ENCODE measurements at regions not wholly inside any gene's neighbourhood (a gene's known extent, or its start where the extent isn't known, plus 50 kb on each side); places are given as distances from the start of the nearest gene placed in this dataset.
"Not testable (repeated sequence)": the region's sequence is repeated elsewhere in the genome, so short reads cannot be mapped to it uniquely, and the experiment has no call there.

GRCh38 chr18:33853187-33853586, 275.2 kb downstream of the ASXL3 start:
- no peak for DNase-seq

DNA sequence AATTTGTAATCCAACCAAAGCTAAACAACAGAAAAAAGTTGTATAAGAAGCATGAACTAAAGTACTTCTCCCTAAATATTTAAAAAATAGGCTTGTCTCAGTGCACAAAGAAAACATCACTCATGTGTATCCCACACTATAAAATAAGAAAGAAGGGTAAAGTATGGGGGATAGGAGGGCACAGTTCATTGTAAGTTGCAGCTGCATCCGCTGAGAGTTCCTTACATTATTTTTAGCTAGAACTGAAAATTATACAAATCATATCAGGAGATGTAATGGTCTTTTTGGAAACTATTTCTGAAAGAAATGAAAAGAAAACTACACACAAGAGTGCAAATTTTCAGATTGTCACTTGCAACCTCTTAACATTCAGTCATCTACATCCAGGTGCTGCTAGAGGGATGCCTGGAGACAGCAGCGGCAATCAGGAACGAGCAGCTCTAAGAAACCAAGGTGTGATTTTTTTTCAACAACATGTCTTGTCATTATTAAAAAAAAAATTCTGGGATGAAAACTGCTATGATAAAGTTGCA, 273.6 kb downstream of the ASXL3 start:
- no peak for DNase-seq

- no peak for DNase-seq
Measured at GRCh38 chr18:33849731-33850130, 271.7 kb downstream of the ASXL3 start.

DNA sequence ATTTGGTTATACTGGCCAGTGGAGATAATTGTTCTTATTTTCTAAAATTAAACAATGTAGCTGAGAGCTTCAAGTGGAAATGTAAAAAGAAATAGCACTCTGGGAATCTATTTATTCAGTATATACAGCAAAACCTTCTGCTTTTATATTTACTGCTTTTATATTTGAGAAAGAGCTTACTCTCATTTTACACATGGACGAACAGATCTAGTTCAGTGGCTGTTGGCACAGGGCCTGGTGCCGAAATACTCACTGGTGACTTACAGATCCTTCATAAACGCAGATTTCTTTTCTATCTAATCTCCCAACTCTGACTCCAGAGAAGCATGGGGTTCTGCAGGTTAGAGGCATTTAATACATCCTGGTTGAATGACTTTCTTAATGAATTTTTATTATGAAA, 266.2 kb downstream of the ASXL3 start:
- DNase-seq, result no peak

DNA sequence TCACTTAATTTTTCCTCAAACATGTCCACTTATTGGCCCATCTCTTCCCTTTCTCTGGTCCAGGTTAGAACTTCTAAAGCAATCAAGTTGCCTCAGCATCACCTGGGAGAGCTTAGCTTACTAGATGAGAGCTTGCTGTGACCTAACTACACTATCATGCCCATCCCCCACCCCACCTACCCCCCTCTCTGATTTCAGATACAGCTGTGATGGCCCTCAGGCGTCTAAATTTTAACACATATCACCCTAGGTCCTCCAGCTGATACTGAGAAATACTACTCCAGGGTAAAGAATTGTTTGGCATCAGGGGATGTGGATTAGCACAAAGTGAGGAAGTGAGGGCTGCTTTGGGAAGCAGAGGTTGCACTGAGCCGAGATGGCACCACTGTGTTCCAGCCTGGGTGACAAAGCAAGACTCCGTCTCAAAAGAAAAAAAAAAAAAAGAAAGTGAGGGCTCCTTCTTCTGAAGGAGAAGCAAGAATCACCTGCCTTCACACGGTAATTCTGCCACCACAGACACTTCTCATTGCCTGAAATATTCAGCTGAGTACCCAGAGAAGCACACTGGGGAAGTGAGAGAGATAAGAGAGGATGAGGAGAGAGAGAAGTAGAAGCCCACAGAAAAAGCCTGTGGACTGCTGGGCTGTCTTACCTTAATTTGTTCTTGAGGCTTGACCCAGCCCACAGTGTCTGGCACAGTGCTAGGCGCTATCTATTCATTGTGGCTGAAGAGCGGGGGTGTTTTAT, 263.4 kb downstream of the ASXL3 start:
- DNase-seq, result no peak

DNA sequence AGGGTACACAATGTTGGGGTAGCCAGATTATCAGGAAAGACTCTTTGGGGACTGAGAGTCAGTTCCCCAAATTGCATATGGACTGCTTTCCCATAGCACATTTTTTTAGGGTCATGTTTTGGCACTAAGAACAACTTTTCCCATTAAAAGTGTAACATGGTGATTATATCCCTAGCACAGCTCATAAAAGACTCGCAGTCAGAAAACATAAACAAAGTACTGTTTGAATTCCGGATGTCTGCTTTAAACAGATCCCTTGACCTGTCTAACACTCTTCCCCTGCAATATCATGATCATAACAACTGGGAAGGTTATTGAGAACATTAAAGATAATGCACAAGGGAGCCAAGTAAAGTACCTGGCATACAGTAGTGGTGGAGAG, 262.2 kb downstream of the ASXL3 start:
- DNase-seq, result no peak

DNA sequence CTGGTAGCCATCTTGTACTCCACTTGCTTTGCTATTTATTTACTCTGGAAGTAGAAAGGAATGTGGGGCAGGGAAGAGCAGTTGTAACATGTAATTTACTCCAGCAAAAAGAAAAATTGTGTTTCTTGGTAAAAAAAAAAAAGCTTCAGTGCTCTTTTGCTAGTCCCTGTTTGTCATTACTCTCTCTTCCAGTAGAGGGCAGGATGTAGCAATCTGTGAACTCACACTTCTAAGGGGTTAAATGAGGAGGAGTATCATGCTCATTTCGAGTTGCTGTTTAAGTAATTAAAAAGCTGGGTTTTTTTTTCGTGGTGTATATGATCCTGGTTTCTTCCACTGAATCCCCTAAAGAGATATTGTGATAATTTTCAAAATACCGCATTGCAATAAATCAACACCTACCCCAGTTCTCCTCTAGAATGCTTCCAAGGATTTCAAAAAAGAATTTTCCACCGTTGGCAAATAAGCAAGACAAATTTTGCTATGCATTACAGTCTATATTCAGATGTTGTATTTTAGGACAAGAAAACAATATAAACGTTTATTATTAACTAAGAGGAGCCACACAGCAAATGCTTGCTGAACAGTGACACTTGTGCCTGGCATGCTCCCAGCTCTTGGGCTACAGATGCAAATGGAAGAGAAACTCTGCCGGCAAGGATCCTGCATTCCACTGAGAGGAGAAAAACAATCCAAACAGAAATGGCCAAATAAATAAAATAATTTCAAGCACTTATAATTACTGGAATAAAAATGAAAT, 261.6 kb downstream of the ASXL3 start:
- DNase-seq, result no peak

GRCh38 chr18:33838054-33838453, 260.0 kb downstream of the ASXL3 start:
- no peak for DNase-seq

DNA sequence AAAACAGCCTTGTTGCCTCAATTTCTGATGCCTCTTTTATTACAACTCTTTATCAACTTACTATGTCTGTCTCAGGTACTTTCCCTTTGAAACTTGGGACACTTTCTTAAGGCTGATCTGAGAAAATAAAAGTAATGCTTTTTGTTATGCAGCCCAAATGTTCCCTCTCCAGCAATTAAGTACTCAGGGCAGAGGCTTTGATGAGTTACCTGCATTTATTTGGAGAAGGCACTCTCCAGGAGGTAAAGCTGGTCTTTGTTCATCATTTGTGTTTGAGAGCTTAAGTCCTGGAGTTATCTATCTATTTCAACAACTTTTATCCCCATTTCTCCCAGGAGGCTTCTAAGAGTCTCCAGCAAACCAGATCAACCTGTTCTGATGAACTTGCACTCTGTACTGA, 259.2 kb downstream of the ASXL3 start:
- no peak for DNase-seq

DNA sequence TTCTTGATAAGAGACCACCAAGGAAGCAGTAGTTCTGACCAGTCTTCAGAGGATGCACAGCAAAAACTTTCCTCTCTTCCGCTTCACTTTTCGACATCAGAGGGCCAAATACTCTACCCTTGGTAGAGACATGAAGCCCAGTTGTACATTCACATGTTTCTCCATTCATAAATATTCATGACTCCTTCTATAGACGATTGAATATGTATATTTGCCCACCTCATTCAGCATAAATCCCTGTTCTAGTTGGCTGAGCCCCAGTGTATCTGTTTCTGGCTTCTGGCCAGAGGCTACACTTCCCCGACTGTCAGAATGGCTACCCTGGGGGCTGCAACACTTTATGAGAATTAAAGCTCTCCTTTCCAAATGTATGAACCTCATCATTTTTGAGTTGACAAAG, 258.5 kb downstream of the ASXL3 start:
- no peak for DNase-seq

- DNase-seq, result no peak
Measured at GRCh38 chr18:33835419-33835818, 257.4 kb downstream of the ASXL3 start.

DNA sequence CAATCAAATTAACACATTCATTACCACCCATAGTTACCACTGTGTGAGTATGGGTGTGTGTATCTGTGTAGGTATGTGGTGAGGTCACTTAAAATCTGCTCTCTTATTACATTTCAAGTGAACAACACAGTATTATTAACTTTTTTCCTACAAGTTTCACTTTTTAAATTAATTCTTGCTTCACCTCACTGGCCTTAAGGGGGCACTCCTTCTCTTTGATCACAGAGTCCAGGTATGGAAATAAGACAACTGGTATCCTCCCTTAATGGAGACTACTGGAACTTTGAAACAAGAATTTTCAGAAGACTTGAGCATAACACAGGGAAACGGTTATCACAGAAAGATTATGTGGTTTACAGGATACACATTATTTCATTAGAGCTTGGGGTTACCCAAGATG, 255.8 kb downstream of the ASXL3 start:
- no peak for DNase-seq

GRCh38 chr18:33831424-33831823, 253.4 kb downstream of the ASXL3 start:
- no peak for DNase-seq

DNA sequence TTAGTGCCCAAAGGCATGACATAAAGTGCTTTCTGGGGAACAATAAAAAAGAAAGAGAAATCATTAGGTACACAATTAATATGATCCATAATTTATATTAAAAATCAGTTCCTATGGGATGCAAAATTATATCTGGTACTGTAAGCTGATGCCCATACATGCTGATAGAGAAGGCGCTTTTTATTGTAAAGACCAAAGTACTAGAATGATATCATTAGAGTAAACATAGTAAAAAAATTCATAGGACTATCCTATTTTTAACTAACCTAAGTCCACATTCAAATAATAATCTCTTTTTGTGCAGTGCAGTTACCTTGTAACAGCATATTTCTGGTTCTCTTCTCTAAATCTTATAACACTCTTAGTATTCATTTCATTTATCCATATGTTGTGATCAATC, 252.2 kb downstream of the ASXL3 start:
- no peak for DNase-seq

GRCh38 chr18:33828949-33829348, 250.9 kb downstream of the ASXL3 start:
- DNase-seq, result no peak

GRCh38 chr18:33826151-33826550, 248.1 kb downstream of the ASXL3 start:
- DNase-seq, result no peak

GRCh38 chr18:33821503-33821902, 243.5 kb downstream of the ASXL3 start:
- DNase-seq, result no peak

- DNase-seq, result no peak
Measured at GRCh38 chr18:33820517-33821371, 242.7 kb downstream of the ASXL3 start.

- DNase-seq, result not testable (repeated sequence)
Measured at GRCh38 chr18:33819692-33820343, 241.8 kb downstream of the ASXL3 start.

DNA sequence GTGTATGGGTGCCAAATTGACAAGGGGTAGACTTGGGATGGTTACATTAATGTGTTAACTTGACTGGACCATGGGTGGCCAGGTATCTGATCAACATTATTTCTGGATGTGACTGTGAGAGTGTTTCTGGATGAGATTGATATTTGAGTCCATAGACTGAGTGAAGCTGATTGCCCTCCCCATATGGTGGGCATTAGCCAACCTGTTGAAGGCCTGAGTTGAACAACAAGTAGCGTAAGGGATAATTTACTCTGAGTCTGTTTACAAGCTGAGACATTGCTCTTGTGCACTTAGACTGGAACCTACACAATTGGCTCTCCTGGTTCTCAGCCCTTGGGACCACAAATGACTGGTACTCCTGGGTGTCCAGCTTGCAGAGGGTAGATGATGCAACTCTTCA, 240.1 kb downstream of the ASXL3 start:
- no peak for DNase-seq

- no peak for DNase-seq
Measured at GRCh38 chr18:33817096-33817495, 239.1 kb downstream of the ASXL3 start.

DNA sequence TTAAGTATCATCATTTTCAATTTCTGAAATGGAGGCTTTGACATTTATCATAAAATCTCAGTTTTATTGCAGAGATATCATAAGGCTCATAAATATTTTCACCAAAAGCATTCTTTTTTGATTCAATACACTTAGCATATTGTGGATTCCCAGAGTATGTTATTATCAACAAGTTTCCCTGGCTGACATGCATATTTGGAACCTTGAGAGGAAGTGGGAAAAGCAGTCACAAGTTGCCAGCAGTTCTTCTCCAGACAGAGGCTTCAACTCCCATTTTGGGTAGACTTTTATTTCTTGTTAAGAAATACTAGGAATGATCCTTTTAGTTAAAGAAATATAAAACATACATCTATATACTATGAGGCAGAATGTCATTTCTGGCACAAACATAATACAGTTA, 236.5 kb downstream of the ASXL3 start:
- no peak for DNase-seq

DNA sequence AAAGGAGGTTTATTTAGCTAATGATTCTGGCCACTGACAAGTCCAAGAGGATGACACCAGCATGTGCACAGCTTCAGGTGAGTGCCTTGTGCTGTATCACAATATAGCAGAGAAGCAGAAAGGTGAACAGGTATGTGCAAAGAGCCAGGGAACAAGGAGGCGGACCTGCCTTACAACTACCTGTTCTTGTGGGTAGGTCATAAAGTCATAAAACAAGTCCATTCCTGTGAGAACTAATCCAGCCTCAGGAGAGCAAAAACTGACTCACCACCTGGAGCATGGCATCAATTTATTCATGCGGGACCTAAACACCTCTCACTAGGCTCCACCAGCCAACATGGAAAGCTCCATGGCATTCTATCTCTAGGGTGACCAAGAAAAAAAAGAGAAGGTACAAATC, 234.2 kb downstream of the ASXL3 start:
- no peak for DNase-seq
